Natural killer cell (primary cell): ENCODE measurements at regions not wholly inside any gene's neighbourhood (a gene's known extent, or its start where the extent isn't known, plus 50 kb on each side); places are given as distances from the start of the nearest gene placed in this dataset.

Experiments used
- ATAC-seq, 3 donors: fragments of 150-1000 bp in 2 of 3; fragments of 200-7000 bp in 1 of 3; cut with Tn5 transposase; 1 replicate in 1 of 3; 2 replicates in 2 of 3; pipeline ENCODE4 v1.10.0; 2021; ENCODE audit warnings: mild to moderate bottlenecking in 2 of 3, moderate library complexity in 2 of 3
- DNase-seq, 2 donors: peaks; one replicate each; pipeline versions ENCODE4 v3.0.0 to v3.0.0-alpha.2; 2013 to 2021; ENCODE audit warnings: mixed read lengths in 1 of 2
- H3K27ac ChIP-seq: one replicate; pipeline ENCODE4 v1.5.1; 2013; ENCODE audit warnings: mild to moderate bottlenecking, low read length
- H3K27me3 ChIP-seq: one replicate; pipeline ENCODE4 v1.6.1; 2013; ENCODE audit warnings: low read length; ENCODE audit not compliant: control insufficient read depth, insufficient read depth
- H3K36me3 ChIP-seq: one replicate; pipeline ENCODE4 v1.6.1; 2013; ENCODE audit warnings: low read length; ENCODE audit not compliant: control insufficient read depth, insufficient read depth
- H3K4me1 ChIP-seq: one replicate; pipeline ENCODE4 v1.6.1; 2013; ENCODE audit warnings: low read length; ENCODE audit not compliant: control insufficient read depth, insufficient read depth
- H3K4me3 ChIP-seq: one replicate; pipeline ENCODE4 v1.5.1; 2013; ENCODE audit warnings: low read length
- H3K9me3 ChIP-seq: one replicate; pipeline ENCODE4 v1.6.1; 2013; ENCODE audit warnings: low read length; ENCODE audit not compliant: control insufficient read depth, insufficient read depth
- H3K27ac Mint-ChIP-seq, 2 donors: one replicate each; pipeline ENCODE4 v1.8.0; 2022; ENCODE audit warnings: mild to moderate bottlenecking in 2 of 2, mixed read lengths in 2 of 2, moderate library complexity in 1 of 2
- H3K27me3 Mint-ChIP-seq, 2 donors: one replicate each; pipeline ENCODE4 v1.8.0; 2022; ENCODE audit warnings: low read depth in 2 of 2, mixed read lengths in 2 of 2
- H3K36me3 Mint-ChIP-seq: one replicate; pipeline ENCODE4 v1.8.0; 2022; ENCODE audit warnings: mixed read lengths
- H3K4me1 Mint-ChIP-seq, 2 donors: one replicate each; pipeline ENCODE4 v1.8.0; 2022; ENCODE audit warnings: mixed read lengths in 2 of 2
- H3K4me3 Mint-ChIP-seq: one replicate; pipeline ENCODE4 v1.8.0; 2022; ENCODE audit warnings: mild to moderate bottlenecking, moderate library complexity, mixed read lengths
- H3K9me3 Mint-ChIP-seq, 2 donors: one replicate each; pipeline ENCODE4 v1.8.0; 2022; ENCODE audit warnings: mixed read lengths in 2 of 2
- CTCF ChIP-seq: fragments of 200-600 bp; IDR thresholded peaks from one replicate; pipeline ENCODE4 v1.8.0; 2022; ENCODE audit warnings: antibody characterized with exemption
- WGBS: methylation state at CpG from one replicate; pipeline ENCODE4 v1.1.7; 2013; ENCODE audit warnings: missing lambda C conversion rate; ENCODE audit not compliant: insufficient coverage; 5-methylcytosine and 5-hydroxymethylcytosine counted together
- intact Hi-C: fragments of 100-400 bp; cut with micrococcal nuclease; formaldehyde crosslinking; loops from one replicate; pipeline ENCODE4 v1.14.2; 2022

DNA sequence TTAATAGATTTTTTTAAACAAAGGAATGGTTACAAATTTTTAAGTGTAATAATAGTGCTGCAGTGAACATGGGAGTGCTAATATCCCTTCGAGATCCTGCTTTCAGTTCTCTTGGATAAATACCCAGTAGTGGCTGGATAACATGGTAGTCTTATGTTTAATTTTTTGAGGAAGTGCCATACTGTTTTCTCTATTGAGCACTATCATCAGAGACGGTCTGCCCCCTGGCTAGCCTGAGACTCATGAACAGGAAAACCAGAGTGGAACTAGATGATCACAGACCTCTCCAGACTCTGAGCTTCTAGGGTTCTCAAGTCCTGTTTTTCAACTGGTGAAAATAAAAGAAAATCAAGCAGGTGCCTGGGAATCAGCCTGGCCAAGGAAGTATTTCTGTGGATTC, 97.3 kb upstream of the MARK1 start:
- DNase-seq (no peak), ATAC-seq (no peak)
- no peak overlapping the region for H3K4me3 ChIP-seq
- Mint-ChIP-seq H3K27me3 (peaks cover 0 to 21% of the 10 kb centered on the region in 2 donors), H3K9me3 (peaks cover 0 to 2% of the 10 kb centered on the region in 2 donors), H3K36me3 (no peaks in the 10 kb centered on the region), H3K4me1 (no peaks in the 10 kb centered on the region), H3K4me3 (no peak overlapping the region), H3K27ac (no peak overlapping the region)
- intact Hi-C loops, result no loop called here
- H3K27ac ChIP-seq, result no peak overlapping the region
- no peaks in the 10 kb centered on the region for H3K27me3 ChIP-seq
- H3K9me3 ChIP-seq, result no peaks in the 10 kb centered on the region
- no peaks in the 10 kb centered on the region for H3K4me1 ChIP-seq
- WGBS, result 14% methylated on average over 2 of the region's 2 CpGs
- TF ChIP-seq CTCF, result no peak
- no peaks in the 10 kb centered on the region for H3K36me3 ChIP-seq

GRCh38 chr1:220430059-220430458, 97.9 kb upstream of the MARK1 start:
- Mint-ChIP-seq H3K36me3 (no peaks in the 10 kb centered on the region), H3K4me3 (no peak overlapping the region), H3K27ac (no peak overlapping the region), H3K4me1 (no peaks in the 10 kb centered on the region), H3K9me3 (peaks cover 0 to 2% of the 10 kb centered on the region in 2 donors), H3K27me3 (peaks cover 0 to 18% of the 10 kb centered on the region in 2 donors)
- H3K4me3 ChIP-seq, result no peak overlapping the region
- H3K36me3 ChIP-seq, result no peaks in the 10 kb centered on the region
- intact Hi-C loops, result no loop called here
- ATAC-seq, result no peak
- H3K27me3 ChIP-seq, result no peaks in the 10 kb centered on the region
- H3K9me3 ChIP-seq, result no peaks in the 10 kb centered on the region
- no peaks in the 10 kb centered on the region for H3K4me1 ChIP-seq
- no peak for TF ChIP-seq CTCF
- no peak for DNase-seq
- H3K27ac ChIP-seq, result no peak overlapping the region

DNA sequence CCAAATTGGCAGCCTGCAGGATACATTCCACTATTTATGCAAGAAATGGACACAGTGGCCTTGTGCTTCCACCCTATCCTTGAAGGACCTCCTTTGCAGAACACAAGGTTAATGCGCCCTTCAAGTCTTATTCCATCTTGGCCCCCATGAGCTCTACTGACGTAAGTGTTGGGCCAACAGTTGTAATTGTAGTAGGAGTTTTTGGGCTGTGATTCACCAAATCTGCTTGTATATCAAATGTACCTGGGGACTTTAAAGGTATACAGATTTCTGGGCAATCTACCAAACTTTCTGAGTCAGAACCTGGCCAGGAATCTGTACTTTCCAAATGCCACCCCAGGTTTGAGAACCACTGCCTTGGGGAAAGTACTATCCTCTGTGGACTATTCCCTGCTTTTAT, 100.9 kb upstream of the MARK1 start:
- DNase-seq, result no peak
- Mint-ChIP-seq H3K4me1 (no peaks in the 10 kb centered on the region), H3K4me3 (no peak overlapping the region), H3K36me3 (no peaks in the 10 kb centered on the region), H3K9me3 (peaks cover 0 to 2% of the 10 kb centered on the region in 2 donors), H3K27ac (no peak overlapping the region), H3K27me3 (peaks cover 0 to 14% of the 10 kb centered on the region in 2 donors)
- 95% methylated on average over 2 of the region's 2 CpGs for WGBS
- no peak for TF ChIP-seq CTCF
- Histone ChIP-seq H3K4me1 (no peaks in the 10 kb centered on the region), H3K4me3 (no peak overlapping the region), H3K9me3 (no peaks in the 10 kb centered on the region), H3K27ac (no peak overlapping the region), H3K27me3 (no peaks in the 10 kb centered on the region), H3K36me3 (no peaks in the 10 kb centered on the region)
- ATAC-seq, result no peak
- intact Hi-C loops, result no loop called here

DNA sequence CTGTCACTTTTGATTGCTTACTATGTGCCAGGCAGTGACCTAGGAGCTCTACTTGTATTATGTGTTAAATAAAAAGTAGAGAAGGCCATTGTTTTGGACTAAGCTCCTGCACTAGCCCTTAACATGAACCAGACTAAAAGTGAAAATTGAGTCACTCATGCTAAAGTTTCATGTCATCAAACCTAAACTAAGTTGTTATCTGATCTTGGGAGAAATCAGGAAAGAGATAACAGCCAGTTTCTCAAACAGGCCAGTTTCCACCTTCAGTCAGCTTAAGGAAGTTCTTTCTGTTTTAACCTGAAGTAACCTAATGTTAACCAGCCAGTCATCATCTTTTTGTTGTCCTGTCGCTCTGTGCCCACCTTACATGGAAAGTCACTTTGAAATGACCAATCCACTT, 102.1 kb upstream of the MARK1 start:
- no peak for TF ChIP-seq CTCF
- DNase-seq (no peak), ATAC-seq (no peak)
- no peak overlapping the region for H3K4me3 Mint-ChIP-seq
- intact Hi-C loops, result no loop called here
- Histone ChIP-seq H3K9me3 (no peaks in the 10 kb centered on the region), H3K27ac (no peak overlapping the region), H3K4me1 (no peaks in the 10 kb centered on the region), H3K27me3 (no peaks in the 10 kb centered on the region), H3K36me3 (no peaks in the 10 kb centered on the region), H3K4me3 (no peak overlapping the region)
- H3K36me3 Mint-ChIP-seq, result no peaks in the 10 kb centered on the region
- WGBS, result 89% methylated on average over 1 of the region's 1 CpG
- no peaks in the 10 kb centered on the region for H3K4me1 Mint-ChIP-seq
- peaks cover 0 to 2% of the 10 kb centered on the region in 2 donors for H3K9me3 Mint-ChIP-seq
- no peak overlapping the region for H3K27ac Mint-ChIP-seq
- H3K27me3 Mint-ChIP-seq, result peaks cover 0 to 18% of the 10 kb centered on the region in 2 donors
